Body of pancreas (tissue), 4 donors: ENCODE measurements at regions not wholly inside any gene's neighbourhood (a gene's known extent, or its start where the extent isn't known, plus 50 kb on each side); places are given as distances from the start of the nearest gene placed in this dataset.

Experiments
- ATAC-seq: fragments of 150-250 bp; one replicate; pipeline ENCODE4 v1.9.1; 2016
- DNase-seq, 4 donors: peaks; one replicate each; pipeline ENCODE4 v3.0.0-alpha.2; 2019
- H3K27ac ChIP-seq, 4 donors: fragments of 200-600 bp; sonication (generic); 1 replicate in 3 of 4; 2 replicates in 1 of 4; pipeline versions ENCODE4 v1.5.1 to v1.6.1; 2016 to 2019; ENCODE audit warnings: mild to moderate bottlenecking in 1 of 4, mixed read lengths in 1 of 4, moderate library complexity in 1 of 4
- H3K27me3 ChIP-seq, 2 donors: fragments of 200-600 bp; sonication (generic); one replicate each; pipeline ENCODE4 v1.6.0; 2016; ENCODE audit warnings: mild to moderate bottlenecking in 1 of 2
- H3K36me3 ChIP-seq, 2 donors: fragments of 200-600 bp; sonication (generic); replicated peaks in 1 of 2; 2 replicates each; pipeline ENCODE4 v1.5.1; 2016; ENCODE audit warnings: low read depth in 2 of 2; ENCODE audit not compliant: insufficient read depth in 1 of 2
- H3K4me1 ChIP-seq: fragments of 200-600 bp; sonication (generic); one replicate; pipeline ENCODE4 v1.6.0; 2016
- H3K4me3 ChIP-seq, 2 donors: fragments of 200-600 bp; sonication (generic); 1 replicate in 1 of 2; 2 replicates in 1 of 2; pipeline ENCODE4 v1.5.1; 2016 to 2019
- H3K9me3 ChIP-seq, 3 donors: fragments of 200-600 bp; sonication (generic); 1 replicate in 2 of 3; 2 replicates in 1 of 3; pipeline ENCODE4 v1.5.1; 2016
- CTCF ChIP-seq, 7 experiments: fragments of 450-650 bp in 4 of 7; fragments of 200-600 bp in 3 of 7; sonication (generic) in 3 of 7; IDR thresholded peaks; one replicate each; pipeline ENCODE4 v1.5.1; 2016 to 2019; ENCODE audit warnings: antibody characterized with exemption in 7 of 7
- POLR2A ChIP-seq, 3 donors: fragments of 450-650 bp; IDR thresholded peaks; one replicate each; pipeline ENCODE4 v1.6.1; 2016; ENCODE audit warnings: antibody characterized with exemption in 3 of 3, mild to moderate bottlenecking in 2 of 3
- WGBS, 2 donors: methylation state at CpG; one replicate each; pipeline ENCODE4 v1.1.5; 2017; 5-methylcytosine and 5-hydroxymethylcytosine counted together
- intact Hi-C: fragments of 100-400 bp; cut with DNase I; formaldehyde crosslinking; loops from one replicate; pipeline ENCODE4 v1.15.1; 2023

DNA sequence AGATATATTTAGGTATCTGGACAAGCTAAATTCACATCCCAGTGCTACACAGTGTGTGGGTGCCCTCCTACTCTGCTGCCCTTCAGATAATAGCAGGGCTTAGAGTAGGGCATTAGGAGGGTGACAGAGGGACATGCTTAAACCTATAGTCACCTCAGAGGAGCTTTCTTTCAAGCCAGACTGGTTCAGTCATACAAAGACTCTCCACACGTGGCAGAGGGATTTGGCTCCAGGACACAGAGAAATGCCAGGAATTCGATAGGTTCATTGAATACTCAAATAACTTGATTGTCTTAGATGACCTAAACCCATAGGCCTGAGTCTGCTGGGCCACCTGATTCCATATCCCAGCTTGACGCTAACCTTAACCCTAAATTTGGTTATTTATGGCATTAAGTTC lies 163.5 kb downstream of the TPH2 start:
- H3K36me3 ChIP-seq: no peaks in the 10 kb centered on the region
- no peak for TF ChIP-seq POLR2A (IDR thresholded peaks at IDR 0.05)
- no peak for TF ChIP-seq CTCF (IDR thresholded peaks at IDR 0.05)
- 68 to 83% methylated on average over 3 of the region's 3 CpGs for WGBS, 2 donors
- no peaks in the 10 kb centered on the region for H3K27me3 ChIP-seq
- H3K4me1 ChIP-seq: no peaks in the 10 kb centered on the region
- no peak for DNase-seq
- intact Hi-C loops: no loop called here
- ATAC-seq: no peak
- H3K9me3 ChIP-seq: no peaks in the 10 kb centered on the region
- H3K4me3 ChIP-seq: no peak overlapping the region
- no peak overlapping the region for H3K27ac ChIP-seq

DNA sequence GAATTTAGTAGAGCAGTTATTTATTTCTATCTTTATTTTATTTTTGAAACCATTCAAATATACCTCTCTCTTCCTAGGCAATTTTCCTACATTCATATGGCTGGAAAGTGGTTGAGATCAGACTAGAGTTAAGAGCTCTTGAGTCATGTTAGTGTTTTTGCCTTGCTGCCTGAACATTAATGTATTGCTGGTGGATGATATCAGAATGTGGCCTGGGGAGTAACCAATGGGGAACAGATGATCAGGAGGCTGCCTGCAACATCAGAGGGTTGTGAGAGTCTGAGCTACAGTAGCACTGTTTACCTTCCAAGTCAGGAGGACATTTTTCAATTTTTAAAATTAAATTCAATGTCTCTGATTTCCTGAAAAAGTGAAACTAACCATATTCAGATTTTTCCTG lies 166.3 kb upstream of the TRHDE start:
- Histone ChIP-seq H3K4me1 (no peaks in the 10 kb centered on the region), H3K9me3 (no peaks in the 10 kb centered on the region), H3K36me3 (no peaks in the 10 kb centered on the region), H3K4me3 (no peak overlapping the region), H3K27ac (no peak overlapping the region), H3K27me3 (no peaks in the 10 kb centered on the region)
- DNase-seq (no peak), ATAC-seq (no peak)
- intact Hi-C loops: no loop called here
- no peak for TF ChIP-seq POLR2A (IDR thresholded peaks at IDR 0.05)
- TF ChIP-seq CTCF (IDR thresholded peaks at IDR 0.05): no peak

DNA sequence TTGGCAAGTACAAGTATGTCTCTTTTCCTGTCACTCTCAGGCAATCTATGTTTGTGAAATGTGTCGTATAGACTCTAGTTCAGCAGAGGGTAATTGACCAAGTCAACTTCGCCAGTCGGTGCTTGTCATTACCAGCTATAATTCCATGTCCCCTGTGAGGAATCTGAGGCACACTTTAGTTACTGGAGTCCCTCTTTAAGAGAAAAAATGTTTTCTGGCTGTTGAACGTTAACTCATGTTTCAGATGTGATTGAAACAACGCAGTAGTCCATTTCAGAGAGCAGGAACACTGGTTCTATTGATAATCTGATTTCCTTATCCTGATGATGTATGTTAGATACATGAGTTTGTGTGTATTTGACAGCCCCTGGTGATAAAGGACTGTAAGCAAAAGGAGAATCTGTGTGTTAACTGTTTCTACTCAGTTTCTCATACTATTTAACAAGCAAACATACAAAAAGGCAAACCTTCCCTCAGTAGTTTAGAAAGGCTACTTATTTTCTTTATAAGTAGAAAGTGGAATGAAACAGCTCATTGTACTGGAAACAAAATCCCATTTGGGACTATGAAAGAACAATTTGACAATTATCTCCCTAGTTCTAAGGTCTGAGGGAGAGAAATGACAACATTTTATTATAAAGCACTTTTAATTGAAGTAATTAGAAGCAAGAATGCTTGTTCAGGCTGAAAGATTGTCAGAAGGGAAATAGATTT lies 161.1 kb upstream of the TRHDE start:
- Histone ChIP-seq H3K4me3 (no peak overlapping the region), H3K27me3 (no peaks in the 10 kb centered on the region), H3K36me3 (no peaks in the 10 kb centered on the region), H3K27ac (no peak overlapping the region), H3K9me3 (no peaks in the 10 kb centered on the region), H3K4me1 (no peaks in the 10 kb centered on the region)
- ATAC-seq (no peak), DNase-seq (no peak)
- no peak for TF ChIP-seq CTCF (IDR thresholded peaks at IDR 0.05)
- no peak for TF ChIP-seq POLR2A (IDR thresholded peaks at IDR 0.05)
- 42 to 46% methylated on average over 5 of the region's 5 CpGs for WGBS, 2 donors
- intact Hi-C loops: no loop called here

DNA sequence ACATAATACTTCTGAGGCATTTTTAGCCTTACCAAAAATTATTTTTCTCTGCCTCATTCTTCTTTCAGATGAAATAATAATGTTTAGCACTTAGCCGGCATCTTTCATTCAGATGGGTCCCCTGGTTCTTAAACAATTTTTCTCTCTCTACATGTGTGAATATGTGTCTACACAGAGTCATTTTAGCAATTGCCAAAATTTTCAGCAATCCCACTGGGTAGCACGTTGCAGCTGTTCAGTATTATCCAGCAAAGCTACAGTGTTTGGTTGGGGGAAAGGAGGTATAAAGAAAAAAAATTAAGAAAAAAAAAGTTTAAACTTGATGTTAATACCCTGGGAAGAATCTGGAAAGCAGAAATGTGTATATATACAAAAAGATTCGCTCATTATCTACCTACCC lies 160.5 kb upstream of the TRHDE start:
- intact Hi-C loops: no loop called here
- no peaks in the 10 kb centered on the region for H3K36me3 ChIP-seq
- H3K4me3 ChIP-seq: no peak overlapping the region
- TF ChIP-seq POLR2A (IDR thresholded peaks at IDR 0.05): no peak
- no peak overlapping the region for H3K27ac ChIP-seq
- 70 to 78% methylated on average over 3 of the region's 3 CpGs for WGBS, 2 donors
- H3K9me3 ChIP-seq: no peaks in the 10 kb centered on the region
- no peak for DNase-seq
- no peak for ATAC-seq
- no peaks in the 10 kb centered on the region for H3K27me3 ChIP-seq
- H3K4me1 ChIP-seq: no peaks in the 10 kb centered on the region

DNA sequence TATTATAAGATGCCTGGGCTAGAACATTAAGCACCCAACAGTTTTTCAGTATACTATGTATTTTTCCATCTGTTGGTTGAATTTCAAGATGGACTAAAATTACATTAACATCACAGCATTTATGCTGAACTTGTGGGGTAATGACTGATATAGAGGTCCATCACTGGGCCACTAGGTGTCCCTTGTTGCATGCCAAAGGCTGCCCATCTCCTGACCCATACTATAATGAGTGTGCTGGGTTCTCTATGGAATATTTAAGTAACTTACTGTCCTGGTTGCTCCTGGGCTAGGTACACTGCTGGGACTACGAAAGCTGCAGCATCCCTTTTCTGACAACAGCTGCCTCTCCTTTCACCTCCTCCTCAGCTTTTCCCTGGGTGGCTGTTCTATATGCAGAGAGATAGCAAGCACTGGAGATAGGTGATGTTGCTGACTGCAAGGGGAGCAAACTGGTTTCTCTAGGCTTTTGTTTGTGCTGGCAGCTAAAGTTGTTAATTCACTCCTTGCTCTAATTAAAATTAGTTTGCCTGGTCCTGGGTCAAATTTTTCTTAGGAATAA lies 138.6 kb upstream of the TRHDE start:
- no peak overlapping the region for H3K4me3 ChIP-seq

More for the DNA sequence above, 138.6 kb upstream of the TRHDE start:
- no peaks in the 10 kb centered on the region for H3K27me3 ChIP-seq
- intact Hi-C loops: no loop called here
- no peak overlapping the region for H3K27ac ChIP-seq
- DNase-seq (no peak), ATAC-seq (no peak)
- H3K9me3 ChIP-seq: no peaks in the 10 kb centered on the region
- TF ChIP-seq POLR2A (IDR thresholded peaks at IDR 0.05) (no peak), CTCF (IDR thresholded peaks at IDR 0.05) (no peak)
- no peaks in the 10 kb centered on the region for H3K4me1 ChIP-seq
- WGBS, 2 donors: 50 to 79% methylated on average over 1 of the region's 1 CpG
- H3K36me3 ChIP-seq: no peaks in the 10 kb centered on the region
